Right lobe of liver (tissue), 4 donors: ENCODE measurements at regions not wholly inside any gene's neighbourhood (a gene's known extent, or its start where the extent isn't known, plus 50 kb on each side); places are given as distances from the start of the nearest gene placed in this dataset.

Experiments used
- CTCF ChIP-seq, 4 donors: fragments of 200-600 bp in 3 of 4; fragments of 450-650 bp in 1 of 4; IDR thresholded peaks; one replicate each; pipeline versions ENCODE4 v1.5.1 to v1.8.0; 2016 to 2022; ENCODE audit warnings: antibody characterized with exemption in 4 of 4, mild to moderate bottlenecking in 2 of 4
- POLR2A ChIP-seq: fragments of 450-650 bp; IDR thresholded peaks from one replicate; pipeline ENCODE4 v1.6.1; 2017; ENCODE audit warnings: antibody characterized with exemption, mild to moderate bottlenecking
- donor health status: DM: no; HTN: no; CAD: no.
- donor health status: DM: no; HTN: no; CAD: no.
- donor health status: DM: no; HTN: yes; CAD: no.

GRCh38 chr15:87778358-87778757 is 478.2 kb downstream of the NTRK3 start:
- TF ChIP-seq CTCF (IDR thresholded peaks at IDR 0.05) (no peak), POLR2A (no peak)
